ENCODE measurements at regions not wholly inside any gene's neighbourhood (a gene's known extent, or its start where the extent isn't known, plus 50 kb on each side); places are given as distances from the start of the nearest gene placed in this dataset.

DNA sequence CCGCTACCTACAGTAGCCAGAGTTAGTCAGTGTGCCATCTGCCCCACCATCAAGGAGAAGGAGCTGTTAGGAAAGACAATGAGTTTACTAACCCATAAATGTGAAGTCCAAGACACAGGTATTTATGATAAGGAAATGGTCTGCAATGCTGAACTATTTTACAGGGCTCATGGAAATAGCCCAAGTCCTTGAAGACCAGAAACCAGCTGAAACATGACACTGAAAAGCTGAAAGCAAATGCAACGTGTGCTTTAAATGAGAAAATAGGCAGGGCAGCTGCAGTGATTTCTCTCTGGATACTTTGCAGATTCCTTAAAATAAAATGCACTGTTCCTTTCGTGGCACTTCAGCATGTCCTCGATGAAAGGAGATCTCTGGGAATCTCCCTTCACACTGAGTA lies 256.4 kb upstream of the TCF4 start:
- Histone ChIP-seq H2AFZ (ENCODE audit: control insufficient read depth, low read depth, low read length) (no peak overlapping the region), H3K27ac (ENCODE audit: control insufficient read depth, insufficient read depth) (no peak overlapping the region), H3K4me1 (ENCODE audit: control insufficient read depth, insufficient read depth, low read length) (no peaks in the 10 kb centered on the region), H4K20me1 (ENCODE audit: control insufficient read depth, insufficient read depth) (no peaks in the 10 kb centered on the region), H3K9me3 (replicated peaks; ENCODE audit: control insufficient read depth, insufficient read depth, low read length) (no peaks in the 10 kb centered on the region; the same call in 2 of the 3 replicates), H3K79me2 (ENCODE audit: control insufficient read depth, insufficient read depth, low read length) (no peaks in the 10 kb centered on the region), H3K4me3 (no peak overlapping the region), H3K36me3 (ENCODE audit: control insufficient read depth in 2 of 2, insufficient read depth in 2 of 2, low read length in 1 of 2) (no peaks in the 10 kb centered on the region), H3K9ac (ENCODE audit: control insufficient read depth, insufficient read depth, low read length) (no peak overlapping the region), H3K27me3 (replicated peaks in 1 of 2; ENCODE audit: control insufficient read depth in 2 of 2, insufficient read depth in 2 of 2, low read length in 1 of 2) (no peaks in the 10 kb centered on the region), H3K4me2 (ENCODE audit: control insufficient read depth, insufficient read depth) (no peak overlapping the region)
- SMC1A ChIA-PET (ENCODE audit: uncharacterized antibody, unreplicated experiment): no interaction called here
- CTCF ChIA-PET: no interaction called here
- FAIRE-seq (no peak), ATAC-seq (no peak), DNase-seq (ENCODE audit: low read depth, low spot score) (no peak)
- intact Hi-C loops (cut with micrococcal nuclease; ENCODE audit: unreplicated experiment) (no loop called here), in situ Hi-C loops (cut with MboI) (no loop called here)
- BruUV-seq (replicated peaks): no TSS peak
- RAD21 ChIA-PET (ENCODE audit: unreplicated experiment): no interaction called here
- POLR2A ChIA-PET: no interaction called here
- TF ChIP-seq ZNF384 (IDR thresholded peaks at IDR 0.05; ENCODE audit: borderline replicate concordance, low read depth, low read length) (no peak), WRNIP1 (IDR thresholded peaks at IDR 0.05; ENCODE audit: borderline replicate concordance, low read depth, low read length) (no peak), PAX8 (IDR thresholded peaks at IDR 0.05) (no peak), ZBED1 (IDR thresholded peaks at IDR 0.05; ENCODE audit: borderline replicate concordance) (no peak), KLF5 (IDR thresholded peaks at IDR 0.05; ENCODE audit: partially characterized antibody) (no peak), TBL1XR1 (IDR thresholded peaks at IDR 0.05; ENCODE audit: low read depth, low read length) (no peak), SUPT20H (IDR thresholded peaks at IDR 0.05; ENCODE audit: borderline replicate concordance, control insufficient read depth, low read depth, low read length) (no peak), IRF5 (IDR thresholded peaks at IDR 0.05; ENCODE audit: borderline replicate concordance) (no peak), RUNX3 (IDR thresholded peaks at IDR 0.05; ENCODE audit: low read length) (no peak), BRCA1 (IDR thresholded peaks at IDR 0.05; ENCODE audit: low read depth, low read length) (no peak), ESRRA (IDR thresholded peaks at IDR 0.05; ENCODE audit: low read length) (no peak), DPF2 (IDR thresholded peaks at IDR 0.05) (no peak), SP1 (IDR thresholded peaks at IDR 0.05; ENCODE audit: low read depth, low read length) (no peak), NKRF (conservative IDR thresholded peaks at IDR 0.05) (no peak)
- TF ChIP-seq, protein P1, sequence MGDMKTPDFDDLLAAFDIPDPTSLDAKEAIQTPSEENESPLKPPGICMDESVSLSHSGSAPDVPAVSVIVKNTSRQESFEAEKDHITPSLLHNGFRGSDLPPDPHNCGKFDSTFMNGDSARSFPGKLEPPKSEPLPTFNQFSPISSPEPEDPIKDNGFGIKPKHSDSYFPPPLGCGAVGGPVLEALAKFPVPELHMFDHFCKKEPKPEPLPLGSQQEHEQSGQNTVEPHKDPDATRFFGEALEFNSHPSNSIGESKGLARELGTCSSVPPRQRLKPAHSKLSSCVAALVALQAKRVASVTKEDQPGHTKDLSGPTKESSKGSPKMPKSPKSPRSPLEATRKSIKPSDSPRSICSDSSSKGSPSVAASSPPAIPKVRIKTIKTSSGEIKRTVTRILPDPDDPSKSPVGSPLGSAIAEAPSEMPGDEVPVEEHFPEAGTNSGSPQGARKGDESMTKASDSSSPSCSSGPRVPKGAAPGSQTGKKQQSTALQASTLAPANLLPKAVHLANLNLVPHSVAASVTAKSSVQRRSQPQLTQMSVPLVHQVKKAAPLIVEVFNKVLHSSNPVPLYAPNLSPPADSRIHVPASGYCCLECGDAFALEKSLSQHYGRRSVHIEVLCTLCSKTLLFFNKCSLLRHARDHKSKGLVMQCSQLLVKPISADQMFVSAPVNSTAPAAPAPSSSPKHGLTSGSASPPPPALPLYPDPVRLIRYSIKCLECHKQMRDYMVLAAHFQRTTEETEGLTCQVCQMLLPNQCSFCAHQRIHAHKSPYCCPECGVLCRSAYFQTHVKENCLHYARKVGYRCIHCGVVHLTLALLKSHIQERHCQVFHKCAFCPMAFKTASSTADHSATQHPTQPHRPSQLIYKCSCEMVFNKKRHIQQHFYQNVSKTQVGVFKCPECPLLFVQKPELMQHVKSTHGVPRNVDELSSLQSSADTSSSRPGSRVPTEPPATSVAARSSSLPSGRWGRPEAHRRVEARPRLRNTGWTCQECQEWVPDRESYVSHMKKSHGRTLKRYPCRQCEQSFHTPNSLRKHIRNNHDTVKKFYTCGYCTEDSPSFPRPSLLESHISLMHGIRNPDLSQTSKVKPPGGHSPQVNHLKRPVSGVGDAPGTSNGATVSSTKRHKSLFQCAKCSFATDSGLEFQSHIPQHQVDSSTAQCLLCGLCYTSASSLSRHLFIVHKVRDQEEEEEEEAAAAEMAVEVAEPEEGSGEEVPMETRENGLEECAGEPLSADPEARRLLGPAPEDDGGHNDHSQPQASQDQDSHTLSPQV (IDR thresholded peaks at IDR 0.05): no peak
- WGBS (ENCODE audit: insufficient coverage, insufficient replicate concordance, low lambda C conversion rate, missing lambda C conversion rate): 29% methylated on average over 4 of the region's 4 CpGs
